ENCODE measurements at regions not wholly inside any gene's neighbourhood (a gene's known extent, or its start where the extent isn't known, plus 50 kb on each side); places are given as distances from the start of the nearest gene placed in this dataset.

GRCh38 chr4:104728380-104729122 lies 233.9 kb upstream of the CXXC4 start:
- no peak for TF ChIP-seq EZH2phosphoT487 (conservative IDR thresholded peaks at IDR 0.05; ENCODE audit: low read length)
- H3K79me2 ChIP-seq (ENCODE audit: insufficient read depth, low read length): no peaks in the 10 kb centered on the region
- H3K4me2 ChIP-seq (ENCODE audit: low read depth, low read length, poor library complexity, severe bottlenecking): no peak overlapping the region
- H3K36me3 ChIP-seq (ENCODE audit: low read length): no peaks in the 10 kb centered on the region
- no peak overlapping the region for H3K27ac ChIP-seq (ENCODE audit: low read depth, low read length)
- H3F3A ChIP-seq (ENCODE audit: insufficient read depth): no peaks in the 10 kb centered on the region
- H2AFZ ChIP-seq (ENCODE audit: low read depth, low read length, severe bottlenecking): no peak overlapping the region
- no peaks in the 10 kb centered on the region for H4K20me1 ChIP-seq (ENCODE audit: low read depth, low read length)
- no peaks in the 10 kb centered on the region for H3K27me3 ChIP-seq (ENCODE audit: low read length)
- no peaks in the 10 kb centered on the region for H3K9me3 ChIP-seq (ENCODE audit: insufficient read depth, low read length)
- no peak overlapping the region for H3K4me3 ChIP-seq (ENCODE audit: insufficient read depth, low read length, poor library complexity, severe bottlenecking)
- H3K9ac ChIP-seq (ENCODE audit: low read length): no peak overlapping the region
- H3K9me2 ChIP-seq (replicated peaks; ENCODE audit: insufficient read depth, low read length): no peaks in the 10 kb centered on the region

- H3K4me3 ChIP-seq (ENCODE audit: insufficient read depth, low read length, poor library complexity, severe bottlenecking): no peak overlapping the region
- H3K9ac ChIP-seq (ENCODE audit: low read length): no peak overlapping the region
- no peak for TF ChIP-seq EZH2phosphoT487 (conservative IDR thresholded peaks at IDR 0.05; ENCODE audit: low read length)
- TF ChIP-seq, protein P1, sequence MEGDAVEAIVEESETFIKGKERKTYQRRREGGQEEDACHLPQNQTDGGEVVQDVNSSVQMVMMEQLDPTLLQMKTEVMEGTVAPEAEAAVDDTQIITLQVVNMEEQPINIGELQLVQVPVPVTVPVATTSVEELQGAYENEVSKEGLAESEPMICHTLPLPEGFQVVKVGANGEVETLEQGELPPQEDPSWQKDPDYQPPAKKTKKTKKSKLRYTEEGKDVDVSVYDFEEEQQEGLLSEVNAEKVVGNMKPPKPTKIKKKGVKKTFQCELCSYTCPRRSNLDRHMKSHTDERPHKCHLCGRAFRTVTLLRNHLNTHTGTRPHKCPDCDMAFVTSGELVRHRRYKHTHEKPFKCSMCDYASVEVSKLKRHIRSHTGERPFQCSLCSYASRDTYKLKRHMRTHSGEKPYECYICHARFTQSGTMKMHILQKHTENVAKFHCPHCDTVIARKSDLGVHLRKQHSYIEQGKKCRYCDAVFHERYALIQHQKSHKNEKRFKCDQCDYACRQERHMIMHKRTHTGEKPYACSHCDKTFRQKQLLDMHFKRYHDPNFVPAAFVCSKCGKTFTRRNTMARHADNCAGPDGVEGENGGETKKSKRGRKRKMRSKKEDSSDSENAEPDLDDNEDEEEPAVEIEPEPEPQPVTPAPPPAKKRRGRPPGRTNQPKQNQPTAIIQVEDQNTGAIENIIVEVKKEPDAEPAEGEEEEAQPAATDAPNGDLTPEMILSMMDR (IDR thresholded peaks at IDR 0.05; ENCODE audit: insufficient read depth, low read length, poor library complexity, severe bottlenecking): no peak
- H3K27me3 ChIP-seq (ENCODE audit: low read length): no peaks in the 10 kb centered on the region
- no peaks in the 10 kb centered on the region for H3K9me2 ChIP-seq (replicated peaks; ENCODE audit: insufficient read depth, low read length)
- no peak overlapping the region for H2AFZ ChIP-seq (ENCODE audit: low read depth, low read length, severe bottlenecking)
- H3K27ac ChIP-seq (ENCODE audit: low read depth, low read length): no peak overlapping the region
- no peak overlapping the region for H3K4me2 ChIP-seq (ENCODE audit: low read depth, low read length, poor library complexity, severe bottlenecking)
- no peaks in the 10 kb centered on the region for H4K20me1 ChIP-seq (ENCODE audit: low read depth, low read length)
- no peaks in the 10 kb centered on the region for H3K9me3 ChIP-seq (ENCODE audit: insufficient read depth, low read length)
- H3K36me3 ChIP-seq (ENCODE audit: low read length): no peaks in the 10 kb centered on the region
- H3F3A ChIP-seq (ENCODE audit: insufficient read depth): no peaks in the 10 kb centered on the region
- H3K79me2 ChIP-seq (ENCODE audit: insufficient read depth, low read length): no peaks in the 10 kb centered on the region
Measured at GRCh38 chr4:104732766-104733165, 238.1 kb upstream of the CXXC4 start.

DNA sequence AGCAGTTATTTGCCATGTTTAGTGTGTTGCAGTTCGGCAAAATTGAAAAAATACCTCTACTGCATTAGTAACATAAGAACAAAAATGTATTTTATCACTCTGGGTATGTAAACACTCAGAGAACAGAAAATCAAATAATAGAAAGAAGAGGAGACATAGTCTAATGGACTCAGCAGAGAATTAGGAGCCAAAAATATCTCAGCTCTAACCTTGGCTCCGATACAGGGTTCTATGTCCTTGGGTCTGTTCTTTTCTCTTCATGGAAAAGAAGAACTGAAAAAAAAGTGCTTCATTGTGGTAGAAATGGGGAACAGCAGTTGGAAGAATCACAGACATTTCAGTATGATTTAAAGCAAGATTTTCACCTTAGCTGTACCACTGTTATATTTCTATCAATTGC lies 240.5 kb upstream of the CXXC4 start:
- no peaks in the 10 kb centered on the region for H3K27me3 ChIP-seq (ENCODE audit: low read length)
- no peaks in the 10 kb centered on the region for H3K9me2 ChIP-seq (replicated peaks; ENCODE audit: insufficient read depth, low read length)
- no peaks in the 10 kb centered on the region for H3F3A ChIP-seq (ENCODE audit: insufficient read depth)
- no peak overlapping the region for H3K27ac ChIP-seq (ENCODE audit: low read depth, low read length)
- H3K79me2 ChIP-seq (ENCODE audit: insufficient read depth, low read length): no peaks in the 10 kb centered on the region
- H3K4me3 ChIP-seq (ENCODE audit: insufficient read depth, low read length, poor library complexity, severe bottlenecking): no peak overlapping the region
- H3K4me2 ChIP-seq (ENCODE audit: low read depth, low read length, poor library complexity, severe bottlenecking): no peak overlapping the region
- no peak overlapping the region for H2AFZ ChIP-seq (ENCODE audit: low read depth, low read length, severe bottlenecking)
- no peaks in the 10 kb centered on the region for H4K20me1 ChIP-seq (ENCODE audit: low read depth, low read length)
- TF ChIP-seq, protein P1 (IDR thresholded peaks at IDR 0.05; ENCODE audit: insufficient read depth, low read length, poor library complexity, severe bottlenecking): no peak
- TF ChIP-seq EZH2phosphoT487 (conservative IDR thresholded peaks at IDR 0.05; ENCODE audit: low read length): no peak
- H3K36me3 ChIP-seq (ENCODE audit: low read length): no peaks in the 10 kb centered on the region
- no peak overlapping the region for H3K9ac ChIP-seq (ENCODE audit: low read length)
- no peaks in the 10 kb centered on the region for H3K9me3 ChIP-seq (ENCODE audit: insufficient read depth, low read length)

DNA sequence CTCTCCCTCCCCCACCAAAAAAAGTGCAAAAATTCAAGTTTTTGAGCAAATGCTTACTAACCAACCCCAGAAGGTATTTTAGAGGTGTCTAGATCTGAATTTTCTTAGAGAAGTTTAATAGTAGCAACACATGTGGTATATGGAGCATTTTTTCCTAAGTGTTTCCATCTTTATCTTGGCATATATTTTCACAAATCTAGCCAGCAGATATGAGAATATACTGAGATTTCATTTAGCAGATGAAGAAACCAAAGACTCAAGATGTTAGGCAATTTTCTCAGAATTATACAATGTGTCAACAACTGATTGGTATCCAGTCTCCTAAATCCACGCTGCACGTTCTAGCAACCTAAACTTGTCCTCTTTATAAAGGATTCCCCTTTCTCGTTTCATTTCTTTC lies 245.5 kb upstream of the CXXC4 start:
- no peaks in the 10 kb centered on the region for H3F3A ChIP-seq (ENCODE audit: insufficient read depth)
- H4K20me1 ChIP-seq (ENCODE audit: low read depth, low read length): no peaks in the 10 kb centered on the region
- no peaks in the 10 kb centered on the region for H3K9me2 ChIP-seq (replicated peaks; ENCODE audit: insufficient read depth, low read length)
- H3K36me3 ChIP-seq (ENCODE audit: low read length): no peaks in the 10 kb centered on the region
- H3K9me3 ChIP-seq (ENCODE audit: insufficient read depth, low read length): no peaks in the 10 kb centered on the region
- no peak overlapping the region for H3K9ac ChIP-seq (ENCODE audit: low read length)
- H3K4me3 ChIP-seq (ENCODE audit: insufficient read depth, low read length, poor library complexity, severe bottlenecking): no peak overlapping the region
- H3K27me3 ChIP-seq (ENCODE audit: low read length): no peaks in the 10 kb centered on the region
- H3K4me2 ChIP-seq (ENCODE audit: low read depth, low read length, poor library complexity, severe bottlenecking): no peak overlapping the region
- TF ChIP-seq EZH2phosphoT487 (conservative IDR thresholded peaks at IDR 0.05; ENCODE audit: low read length): no peak
- TF ChIP-seq, protein P1 (IDR thresholded peaks at IDR 0.05; ENCODE audit: insufficient read depth, low read length, poor library complexity, severe bottlenecking): no peak
- H3K79me2 ChIP-seq (ENCODE audit: insufficient read depth, low read length): no peaks in the 10 kb centered on the region
- no peak overlapping the region for H3K27ac ChIP-seq (ENCODE audit: low read depth, low read length)
- H2AFZ ChIP-seq (ENCODE audit: low read depth, low read length, severe bottlenecking): no peak overlapping the region

Measured in SU-DHL-6 (cell line).